NCI-H1930 (cell line): ENCODE measurements at regions not wholly inside any gene's neighbourhood (a gene's known extent, or its start where the extent isn't known, plus 50 kb on each side); places are given as distances from the start of the nearest gene placed in this dataset.
"Not testable (repeated sequence)": the region's sequence is repeated elsewhere in the genome, so short reads cannot be mapped to it uniquely, and the experiment has no call there.

Experiments
- DNase-seq, 2 experiments: peaks; one replicate each; lab custom pipeline; 2025; lab: John Stamatoyannopoulos, UW

GRCh38 chr5:85395526-85395925 lies 1010.8 kb upstream of the EDIL3 start:
- no peak for DNase-seq

GRCh38 chr5:85397451-85397850 lies 1012.8 kb upstream of the EDIL3 start:
- no peak for DNase-seq

GRCh38 chr5:85428426-85428934 lies 1043.8 kb upstream of the EDIL3 start:
- DNase-seq = no peak

GRCh38 chr5:85431726-85432125 lies 1047.0 kb upstream of the EDIL3 start:
- DNase-seq = not testable (repeated sequence)

GRCh38 chr5:85441156-85441555 lies 1056.5 kb upstream of the EDIL3 start:
- DNase-seq = no peak

GRCh38 chr5:85441853-85442252 lies 1057.2 kb upstream of the EDIL3 start:
- no peak for DNase-seq

GRCh38 chr5:85452322-85453025 lies 1067.8 kb upstream of the EDIL3 start:
- no peak for DNase-seq

GRCh38 chr5:85453026-85453349 lies 1068.3 kb upstream of the EDIL3 start:
- DNase-seq = no peak

GRCh38 chr5:85458319-85458718 lies 1073.6 kb upstream of the EDIL3 start:
- no peak for DNase-seq

- DNase-seq = no peak
Measured at GRCh38 chr5:85462957-85463356, 1078.3 kb upstream of the EDIL3 start.

GRCh38 chr5:85466423-85466822 lies 1081.7 kb upstream of the EDIL3 start:
- DNase-seq = no peak

- DNase-seq = no peak
Measured at GRCh38 chr5:85472749-85473148, 1088.1 kb upstream of the EDIL3 start.

- not testable (repeated sequence) for DNase-seq
Measured at GRCh38 chr5:85475151-85475550, 1090.5 kb upstream of the EDIL3 start.

GRCh38 chr5:85476617-85477016 lies 1091.9 kb upstream of the EDIL3 start:
- no peak for DNase-seq

- DNase-seq = no peak
Measured at GRCh38 chr5:85479849-85480248, 1095.2 kb upstream of the EDIL3 start.

GRCh38 chr5:85484982-85485574 lies 1100.4 kb upstream of the EDIL3 start:
- DNase-seq = no peak

- DNase-seq = no peak
Measured at GRCh38 chr5:85488295-85488694, 1103.6 kb upstream of the EDIL3 start.

- no peak for DNase-seq
Measured at GRCh38 chr5:85500869-85501268, 1116.2 kb upstream of the EDIL3 start.

- DNase-seq = no peak
Measured at GRCh38 chr5:85512896-85513295, 1104.8 kb upstream of the COX7C start.

- no peak for DNase-seq
Measured at GRCh38 chr5:85515588-85515987, 1102.2 kb upstream of the COX7C start.

GRCh38 chr5:85517386-85517785 lies 1100.4 kb upstream of the COX7C start:
- DNase-seq = no peak

GRCh38 chr5:85533341-85534047 lies 1084.2 kb upstream of the COX7C start:
- no peak for DNase-seq

- DNase-seq = no peak
Measured at GRCh38 chr5:85538362-85538761, 1079.4 kb upstream of the COX7C start.
